SU-DHL-6 (cell line): ENCODE measurements at regions not wholly inside any gene's neighbourhood (a gene's known extent, or its start where the extent isn't known, plus 50 kb on each side); places are given as distances from the start of the nearest gene placed in this dataset.

Source experiments
- H2AFZ ChIP-seq: fragments of 200-600 bp; sonication (generic); 2 replicates; pipeline ENCODE4 v1.6.1; 2014; ENCODE audit warnings: low read depth, mild to moderate bottlenecking, moderate library complexity, mixed read lengths, antibody characterized with exemption, low read length; ENCODE audit not compliant: severe bottlenecking
- H3F3A ChIP-seq: fragments of 200-600 bp; shearing (Covaris generic); 2 replicates; pipeline ENCODE4 v1.6.0; 2016; ENCODE audit warnings: antibody characterized with exemption, mild to moderate bottlenecking; ENCODE audit not compliant: insufficient read depth
- H3K27ac ChIP-seq: fragments of 200-600 bp; sonication (generic); 2 replicates; pipeline ENCODE4 v1.5.1; 2016; ENCODE audit warnings: low read depth, mild to moderate bottlenecking, low read length, moderate library complexity, mixed read lengths
- H3K27me3 ChIP-seq: fragments of 200-600 bp; sonication (generic), shearing (Covaris generic); 2 replicates; pipeline ENCODE4 v1.6.0; 2014; ENCODE audit warnings: mild to moderate bottlenecking, low read length
- H3K36me3 ChIP-seq: fragments of 200-600 bp; sonication (generic); 2 replicates; pipeline ENCODE4 v1.6.1; 2014; ENCODE audit warnings: mild to moderate bottlenecking, low read length, mixed read lengths
- H3K4me2 ChIP-seq: fragments of 300-600, 200-600 bp; shearing (Covaris generic), sonication (generic); 2 replicates; pipeline ENCODE4 v1.6.0; 2014; ENCODE audit warnings: low read length, low read depth, mild to moderate bottlenecking; ENCODE audit not compliant: poor library complexity, severe bottlenecking
- H3K4me3 ChIP-seq: fragments of 200-600 bp; sonication (generic); 2 replicates; pipeline ENCODE4 v1.5.1; 2014; ENCODE audit warnings: antibody characterized with exemption, low read length, mild to moderate bottlenecking, mixed read lengths; ENCODE audit not compliant: insufficient read depth, poor library complexity, severe bottlenecking
- H3K79me2 ChIP-seq: fragments of 200-600 bp; sonication (generic); 2 replicates; pipeline ENCODE4 v1.6.1; 2014; ENCODE audit warnings: mild to moderate bottlenecking, low read length, moderate library complexity; ENCODE audit not compliant: insufficient read depth
- H3K9ac ChIP-seq: fragments of 200-600 bp; sonication (generic); 2 replicates; pipeline ENCODE4 v1.7.0; 2014; ENCODE audit warnings: mild to moderate bottlenecking, low read length
- H3K9me2 ChIP-seq: fragments of 200-600 bp; sonication (generic); replicated peaks from 2 replicates; pipeline ENCODE4 v1.6.1; 2014; ENCODE audit warnings: low read length; ENCODE audit not compliant: insufficient read depth
- H3K9me3 ChIP-seq: fragments of 200-600 bp; sonication (generic); 2 replicates; pipeline ENCODE4 v1.6.1; 2014; ENCODE audit warnings: low read length, mixed read lengths; ENCODE audit not compliant: insufficient read depth
- H4K20me1 ChIP-seq: fragments of 200-600 bp; sonication (generic); 2 replicates; pipeline ENCODE4 v1.6.1; 2014; ENCODE audit warnings: low read depth, mild to moderate bottlenecking, antibody characterized with exemption, low read length, moderate library complexity, mixed read lengths
- CTCF ChIP-seq: fragments of 200-600 bp; sonication (generic); IDR thresholded peaks from one replicate; pipeline ENCODE4 v1.5.1; 2017; ENCODE audit warnings: antibody characterized with exemption, mild to moderate bottlenecking, low read length, moderate library complexity; ENCODE audit not compliant: insufficient read depth, poor library complexity, severe bottlenecking
- EZH2phosphoT487 ChIP-seq: fragments of 200-600 bp; sonication (generic), shearing (Covaris generic); conservative IDR thresholded peaks from 2 replicates; pipeline ENCODE4 v1.6.1; 2018; ENCODE audit warnings: mild to moderate bottlenecking, antibody characterized with exemption, low read length, moderate library complexity, mixed read lengths

- Histone ChIP-seq H3K27me3 (no peaks in the 10 kb centered on the region), H3F3A (no peaks in the 10 kb centered on the region), H2AFZ (no peak overlapping the region), H3K36me3 (no peaks in the 10 kb centered on the region), H3K27ac (no peak overlapping the region), H3K4me3 (no peak overlapping the region), H3K79me2 (no peaks in the 10 kb centered on the region), H3K4me2 (no peak overlapping the region), H3K9me2 (no peaks in the 10 kb centered on the region), H4K20me1 (no peaks in the 10 kb centered on the region), H3K9me3 (peaks cover 3% of the 10 kb centered on the region; the same call in 1 of the 2 replicates), H3K9ac (no peak overlapping the region)
- TF ChIP-seq EZH2phosphoT487 (no peak), CTCF (no peak)
Observed at GRCh38 chr15:96916750-96917149, 586.2 kb downstream of the NR2F2 start.

GRCh38 chr15:96924570-96924969 lies 594.1 kb downstream of the NR2F2 start:
- H2AFZ ChIP-seq = no peak overlapping the region
- H3K9me3 ChIP-seq = no peaks in the 10 kb centered on the region
- H3K9ac ChIP-seq = no peak overlapping the region
- no peak overlapping the region for H3K27ac ChIP-seq
- TF ChIP-seq CTCF (no peak), EZH2phosphoT487 (no peak)
- H3K9me2 ChIP-seq = no peaks in the 10 kb centered on the region
- H3F3A ChIP-seq = no peaks in the 10 kb centered on the region
- no peak overlapping the region for H3K4me2 ChIP-seq
- H3K27me3 ChIP-seq = no peaks in the 10 kb centered on the region
- H3K79me2 ChIP-seq = no peaks in the 10 kb centered on the region
- H3K4me3 ChIP-seq = no peak overlapping the region
- no peaks in the 10 kb centered on the region for H3K36me3 ChIP-seq
- H4K20me1 ChIP-seq = no peaks in the 10 kb centered on the region

- H4K20me1 ChIP-seq = no peaks in the 10 kb centered on the region
- H3K27ac ChIP-seq = no peak overlapping the region
- H2AFZ ChIP-seq = no peak overlapping the region
- no peak overlapping the region for H3K4me3 ChIP-seq
- H3K36me3 ChIP-seq = no peaks in the 10 kb centered on the region
- no peaks in the 10 kb centered on the region for H3K79me2 ChIP-seq
- no peak overlapping the region for H3K9ac ChIP-seq
- no peak overlapping the region for H3K4me2 ChIP-seq
- no peak for TF ChIP-seq EZH2phosphoT487
- no peak for TF ChIP-seq CTCF
- no peaks in the 10 kb centered on the region for H3K27me3 ChIP-seq
- no peaks in the 10 kb centered on the region for H3K9me2 ChIP-seq
- H3K9me3 ChIP-seq = no peaks in the 10 kb centered on the region
- no peaks in the 10 kb centered on the region for H3F3A ChIP-seq
Observed at GRCh38 chr15:96947296-96948229, 617.1 kb downstream of the NR2F2 start.
